GM13976 (cell line): ENCODE measurements at regions not wholly inside any gene's neighbourhood (a gene's known extent, or its start where the extent isn't known, plus 50 kb on each side); places are given as distances from the start of the nearest gene placed in this dataset.

Source experiments
- DNase-seq: peaks from one replicate; pipeline ENCODE4 v3.0.0; 2012; ENCODE audit warnings: low spot score
- in situ Hi-C: fragments of 300-500 bp; cut with MboI; formaldehyde crosslinking; loops from one replicate; pipeline ENCODE4 v1.12.0; 2022; ENCODE audit warnings: low sequenced_read_pairs, mixed read lengths, inconsistent platforms; ENCODE audit not compliant: unreplicated experiment
- TF ChIP-seq, protein P1 (sequence below): IDR thresholded peaks from 2 replicates; pipeline ENCODE4 v1.5.1; 2012; ENCODE audit warnings: borderline replicate concordance, mild to moderate bottlenecking; ENCODE audit not compliant: insufficient read depth; ENCODE audit errors: extremely low read depth, missing control alignments, control extremely low read depth

DNA sequence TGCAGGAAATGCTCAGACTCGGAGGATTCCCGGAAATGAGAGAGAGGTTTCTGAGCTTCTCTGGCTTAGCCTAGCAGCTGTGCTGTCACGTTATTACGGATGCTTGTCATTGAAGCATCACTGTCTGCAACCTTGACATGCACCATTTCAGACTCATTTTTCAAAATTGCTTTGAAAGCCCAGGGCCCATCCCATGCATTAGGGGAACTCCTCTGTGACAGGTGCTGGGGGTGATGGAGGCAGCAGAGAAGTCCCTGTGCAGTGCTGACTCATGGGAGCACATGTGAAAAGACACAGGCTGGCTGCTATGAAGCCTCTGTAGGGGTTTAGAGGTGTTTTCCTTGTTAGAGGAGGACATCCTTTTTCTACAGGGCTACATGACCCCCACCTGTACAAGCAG is 214.0 kb upstream of the MPHOSPH6 start:
- no peak for DNase-seq
- in situ Hi-C loops, result no loop called here
- TF ChIP-seq, protein P1, sequence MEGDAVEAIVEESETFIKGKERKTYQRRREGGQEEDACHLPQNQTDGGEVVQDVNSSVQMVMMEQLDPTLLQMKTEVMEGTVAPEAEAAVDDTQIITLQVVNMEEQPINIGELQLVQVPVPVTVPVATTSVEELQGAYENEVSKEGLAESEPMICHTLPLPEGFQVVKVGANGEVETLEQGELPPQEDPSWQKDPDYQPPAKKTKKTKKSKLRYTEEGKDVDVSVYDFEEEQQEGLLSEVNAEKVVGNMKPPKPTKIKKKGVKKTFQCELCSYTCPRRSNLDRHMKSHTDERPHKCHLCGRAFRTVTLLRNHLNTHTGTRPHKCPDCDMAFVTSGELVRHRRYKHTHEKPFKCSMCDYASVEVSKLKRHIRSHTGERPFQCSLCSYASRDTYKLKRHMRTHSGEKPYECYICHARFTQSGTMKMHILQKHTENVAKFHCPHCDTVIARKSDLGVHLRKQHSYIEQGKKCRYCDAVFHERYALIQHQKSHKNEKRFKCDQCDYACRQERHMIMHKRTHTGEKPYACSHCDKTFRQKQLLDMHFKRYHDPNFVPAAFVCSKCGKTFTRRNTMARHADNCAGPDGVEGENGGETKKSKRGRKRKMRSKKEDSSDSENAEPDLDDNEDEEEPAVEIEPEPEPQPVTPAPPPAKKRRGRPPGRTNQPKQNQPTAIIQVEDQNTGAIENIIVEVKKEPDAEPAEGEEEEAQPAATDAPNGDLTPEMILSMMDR, result no peak

DNA sequence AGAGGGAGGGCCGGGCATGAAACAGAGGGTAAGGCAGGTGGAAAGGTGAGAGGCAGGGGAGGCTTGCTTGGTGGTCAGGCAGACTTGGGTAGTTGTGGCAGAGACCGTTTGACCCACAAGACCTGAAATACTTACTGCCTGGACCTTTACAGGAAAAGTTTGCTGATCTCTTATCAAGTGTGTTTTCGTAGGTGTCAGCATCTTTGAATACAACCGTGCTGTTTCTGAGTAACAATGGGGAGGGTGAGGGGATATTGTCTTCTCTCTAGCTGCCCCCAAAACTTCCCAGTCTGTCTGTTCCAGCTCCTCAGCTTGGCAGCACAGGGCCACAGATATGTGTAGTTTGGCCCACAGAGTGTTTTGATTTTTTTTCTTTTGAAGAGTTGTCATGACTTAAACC is 212.5 kb upstream of the MPHOSPH6 start:
- DNase-seq, result no peak
- in situ Hi-C loops, result no loop called here
- TF ChIP-seq, protein P1, result no peak

DNA sequence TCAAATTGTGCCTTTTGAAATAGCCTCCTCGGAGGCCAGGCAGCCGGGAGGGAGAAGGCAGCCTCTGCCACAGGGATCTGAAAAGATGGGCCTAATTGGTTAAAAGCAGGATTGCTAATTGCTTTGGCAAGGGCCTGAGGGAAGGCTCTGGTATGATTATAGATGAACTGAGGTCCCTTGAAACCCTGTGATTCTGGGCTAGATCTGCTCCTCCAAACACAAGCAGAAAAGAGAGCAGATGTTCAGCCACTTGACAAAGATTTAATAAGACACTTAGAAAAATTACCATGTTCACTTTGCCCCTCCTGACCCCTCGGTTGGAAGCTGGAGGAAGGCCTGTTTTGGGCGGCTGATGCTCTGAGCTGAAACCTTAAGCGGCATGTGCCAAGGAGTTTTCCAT is 209.5 kb upstream of the MPHOSPH6 start:
- no peak for DNase-seq
- TF ChIP-seq, protein P1, result no peak

DNA sequence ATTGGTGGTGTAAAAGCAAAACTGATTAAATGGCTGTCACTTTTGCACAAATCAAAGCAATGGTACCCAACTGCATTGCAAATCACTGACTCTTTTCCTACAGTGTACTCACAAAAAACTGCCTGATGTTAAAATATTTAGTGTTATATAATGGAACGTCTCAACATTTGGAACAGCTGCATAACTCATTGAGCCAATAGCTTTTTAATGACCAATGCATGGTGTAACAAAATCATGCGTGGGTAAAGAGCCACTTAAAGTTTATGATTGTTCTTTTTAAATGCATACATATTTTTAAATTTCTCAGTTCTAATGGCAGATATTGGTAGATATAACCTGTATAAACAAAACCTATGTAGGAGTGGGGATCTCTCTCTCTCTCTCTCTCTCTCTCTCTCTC is 204.0 kb upstream of the MPHOSPH6 start:
- in situ Hi-C loops, result no loop called here
- TF ChIP-seq, protein P1, result no peak
- no peak for DNase-seq

More for the DNA sequence above, 209.5 kb upstream of the MPHOSPH6 start:
- in situ Hi-C loops, result no loop called here

DNA sequence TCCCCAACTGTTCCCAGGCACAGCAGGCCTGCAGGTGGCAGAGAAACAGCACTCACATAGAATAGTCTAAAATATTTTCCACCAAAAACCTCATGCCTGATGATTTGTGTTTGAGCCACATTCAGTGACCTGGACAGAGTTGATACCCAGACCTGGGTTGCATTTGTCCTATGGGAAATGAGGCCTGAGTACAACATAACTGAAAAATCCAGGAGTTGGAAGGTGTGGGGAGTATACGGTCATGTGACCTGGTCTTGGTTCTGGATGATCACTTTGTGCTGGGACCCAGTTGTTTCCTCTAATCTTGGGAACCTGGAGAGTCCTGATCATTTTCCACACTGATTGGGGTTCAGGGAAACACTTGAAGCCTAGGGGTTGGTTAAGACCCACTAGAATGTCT is 200.3 kb upstream of the MPHOSPH6 start:
- in situ Hi-C loops, result no loop called here
- TF ChIP-seq, protein P1, result no peak
- DNase-seq, result no peak

DNA sequence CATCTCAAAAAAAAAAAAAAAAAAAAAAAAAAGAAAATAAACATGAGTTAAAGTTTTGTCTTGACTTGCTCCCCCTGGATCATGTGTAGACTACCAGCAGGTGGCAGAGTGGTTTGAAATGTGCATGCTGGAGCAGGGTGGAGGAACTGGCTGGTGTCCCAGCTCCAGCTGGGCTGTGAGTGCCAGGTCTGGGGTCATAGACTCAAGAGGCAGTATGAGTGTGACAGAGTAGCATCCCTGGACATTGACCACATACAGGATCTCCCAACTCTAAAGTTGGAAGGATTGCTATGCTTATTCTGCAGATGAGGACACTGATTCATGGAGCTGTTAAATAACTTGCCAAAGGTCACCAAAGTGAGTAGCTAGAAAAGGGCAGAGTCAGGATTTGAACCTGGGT is 198.0 kb upstream of the MPHOSPH6 start:
- TF ChIP-seq, protein P1, result no peak
- peak; percentile 44 for DNase-seq
- in situ Hi-C loops, result no loop called here

DNA sequence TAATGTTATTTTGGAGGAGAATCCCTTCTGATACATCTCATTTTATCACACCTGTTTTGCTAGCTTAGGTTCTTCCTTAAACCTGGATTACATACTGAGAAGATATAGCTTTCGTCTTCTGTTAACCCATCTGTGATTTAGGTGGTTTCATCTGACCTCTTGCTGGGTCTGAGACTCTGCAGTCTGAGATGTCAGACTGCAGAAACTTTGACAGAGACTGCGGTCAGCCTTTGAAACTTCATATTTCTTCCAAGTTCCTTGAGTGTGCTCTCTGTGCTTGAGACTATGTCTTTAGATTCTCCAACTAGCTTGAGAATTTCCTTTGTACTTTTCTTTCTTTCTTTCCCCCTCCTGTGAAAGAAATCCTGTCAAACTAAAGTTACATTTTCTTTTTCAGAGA is 196.4 kb upstream of the MPHOSPH6 start:
- TF ChIP-seq, protein P1, result no peak
- no peak for DNase-seq
- in situ Hi-C loops, result no loop called here
